Astrocyte (in vitro differentiated cells and primary cell): ENCODE measurements at regions not wholly inside any gene's neighbourhood (a gene's known extent, or its start where the extent isn't known, plus 50 kb on each side); places are given as distances from the start of the nearest gene placed in this dataset.

Experiments
- CTCF ChIP-seq: IDR thresholded peaks from 2 replicates; pipeline ENCODE4 v1.5.1; 2011; ENCODE audit warnings: low read depth, mild to moderate bottlenecking, inconsistent platforms, low read length, moderate library complexity; ENCODE audit not compliant: insufficient read depth
- EZH2 ChIP-seq: IDR thresholded peaks from 2 replicates; pipeline ENCODE4 v1.6.1; 2012; ENCODE audit warnings: mild to moderate bottlenecking, low read length, inconsistent platforms; ENCODE audit not compliant: insufficient read depth

GRCh38 chr6:2579804-2580570 lies 170.7 kb downstream of the MYLK4 start:
- TF ChIP-seq CTCF (no peak), EZH2 (no peak)
